ENCODE measurements at regions not wholly inside any gene's neighbourhood (a gene's known extent, or its start where the extent isn't known, plus 50 kb on each side); places are given as distances from the start of the nearest gene placed in this dataset.

GRCh38 chr7:9781710-9782109, 1192.0 kb upstream of the PHF14 start:
- TF ChIP-seq CTCF (IDR thresholded peaks at IDR 0.05) (no peak), POLR2A (IDR thresholded peaks at IDR 0.05) (no peak)
